HS-27A (cell line): ENCODE measurements at regions not wholly inside any gene's neighbourhood (a gene's known extent, or its start where the extent isn't known, plus 50 kb on each side); places are given as distances from the start of the nearest gene placed in this dataset.

Experiments used
- DNase-seq: peaks from one replicate; pipeline ENCODE4 v3.0.0-alpha.2; 2012; ENCODE audit warnings: low read depth, missing footprints

GRCh38 chr10:105540381-105540780 is 899.3 kb downstream of the SORCS3 start:
- no peak for DNase-seq

GRCh38 chr10:105538874-105539273 is 897.8 kb downstream of the SORCS3 start:
- no peak for DNase-seq

GRCh38 chr10:105535478-105535877 is 894.4 kb downstream of the SORCS3 start:
- no peak for DNase-seq

- no peak for DNase-seq
These were observed 893.0 kb downstream of the SORCS3 start for GRCh38 chr10:105534086-105534485.

- DNase-seq: no peak
These were observed 875.4 kb downstream of the SORCS3 start for GRCh38 chr10:105516511-105516910.

- DNase-seq: no peak
These were observed 873.0 kb downstream of the SORCS3 start for GRCh38 chr10:105514106-105514505.

- DNase-seq: no peak
These were observed 868.4 kb downstream of the SORCS3 start for GRCh38 chr10:105509517-105509916.

GRCh38 chr10:105506262-105506661 is 865.2 kb downstream of the SORCS3 start:
- DNase-seq: no peak

- DNase-seq: no peak
These were observed 862.6 kb downstream of the SORCS3 start for GRCh38 chr10:105503714-105504113.

GRCh38 chr10:105502058-105502457 is 861.0 kb downstream of the SORCS3 start:
- no peak for DNase-seq

GRCh38 chr10:105494944-105495343 is 853.9 kb downstream of the SORCS3 start:
- no peak for DNase-seq

GRCh38 chr10:105494303-105494702 is 853.2 kb downstream of the SORCS3 start:
- DNase-seq: no peak

GRCh38 chr10:105473170-105473569 is 832.1 kb downstream of the SORCS3 start:
- no peak for DNase-seq

- DNase-seq: no peak
These were observed 827.7 kb downstream of the SORCS3 start for GRCh38 chr10:105468759-105469158.

GRCh38 chr10:105466521-105466920 is 825.4 kb downstream of the SORCS3 start:
- no peak for DNase-seq

GRCh38 chr10:105434970-105435369 is 793.9 kb downstream of the SORCS3 start:
- DNase-seq: no peak

GRCh38 chr10:105413997-105414396 is 772.9 kb downstream of the SORCS3 start:
- DNase-seq: no peak

- no peak for DNase-seq
These were observed 768.3 kb downstream of the SORCS3 start for GRCh38 chr10:105409370-105409769.

- DNase-seq: no peak
These were observed 765.4 kb downstream of the SORCS3 start for GRCh38 chr10:105406488-105406887.

- no peak for DNase-seq
These were observed 757.1 kb downstream of the SORCS3 start for GRCh38 chr10:105398202-105398601.

GRCh38 chr10:105391670-105392351 is 750.7 kb downstream of the SORCS3 start:
- DNase-seq: no peak

GRCh38 chr10:105387971-105388370 is 746.9 kb downstream of the SORCS3 start:
- DNase-seq: no peak

GRCh38 chr10:105383978-105384377 is 742.9 kb downstream of the SORCS3 start:
- DNase-seq: no peak

- DNase-seq: no peak
These were observed 729.6 kb downstream of the SORCS3 start for GRCh38 chr10:105370692-105371091.
